HEK293 (cell line): ENCODE measurements at regions not wholly inside any gene's neighbourhood (a gene's known extent, or its start where the extent isn't known, plus 50 kb on each side); places are given as distances from the start of the nearest gene placed in this dataset.

Experiments used
- GLI4 ChIP-seq: fragments of 450-650 bp; formaldehyde crosslinking; IDR thresholded peaks from 2 replicates; pipeline ENCODE4 v1.5.1; 2016; ENCODE audit warnings: missing biosample characterization, missing genetic modification characterization
- HOXD13 ChIP-seq: sonication (generic); formaldehyde crosslinking; IDR thresholded peaks from 2 replicates; pipeline ENCODE4 v1.8.0; 2022; ENCODE audit warnings: missing genetic modification reagents, borderline replicate concordance
- SCRT2 ChIP-seq: fragments of 450-650 bp; formaldehyde crosslinking; IDR thresholded peaks from 2 replicates; pipeline ENCODE4 v1.5.1; 2016; ENCODE audit warnings: missing biosample characterization, missing genetic modification characterization
- ZNF311 ChIP-seq: fragments of 450-650 bp; formaldehyde crosslinking; IDR thresholded peaks from 2 replicates; pipeline ENCODE4 v1.5.1; 2017; ENCODE audit warnings: missing biosample characterization, missing genetic modification characterization, borderline replicate concordance
- ZNF501 ChIP-seq: fragments of 450-650 bp; formaldehyde crosslinking; IDR thresholded peaks from 2 replicates; pipeline ENCODE4 v1.5.1; 2016; ENCODE audit warnings: missing biosample characterization, missing genetic modification characterization
- ZNF530 ChIP-seq: fragments of 450-650 bp; formaldehyde crosslinking; IDR thresholded peaks from 2 replicates; pipeline ENCODE4 v1.5.1; 2016; ENCODE audit warnings: low read depth, missing biosample characterization, missing genetic modification characterization
- ZNF654 ChIP-seq: fragments of 450-650 bp; formaldehyde crosslinking; IDR thresholded peaks from 2 replicates; pipeline ENCODE4 v1.5.1; 2016; ENCODE audit warnings: low read depth, missing biosample characterization, missing genetic modification characterization
- TF ChIP-seq, protein P1 (sequence below): fragments of 450-650 bp; formaldehyde crosslinking; IDR thresholded peaks from 2 replicates; pipeline ENCODE4 v1.5.1; 2016; ENCODE audit warnings: missing biosample characterization, missing genetic modification characterization
- TF ChIP-seq, protein P2 (sequence below): fragments of 450-650 bp; formaldehyde crosslinking; IDR thresholded peaks from 2 replicates; pipeline ENCODE4 v1.5.1; 2016; ENCODE audit warnings: missing biosample characterization, missing genetic modification characterization
- TF ChIP-seq, protein P3 (sequence below): fragments of 450-650 bp; formaldehyde crosslinking; IDR thresholded peaks from 2 replicates; pipeline ENCODE4 v1.5.1; 2016; ENCODE audit warnings: missing biosample characterization, missing genetic modification characterization

DNA sequence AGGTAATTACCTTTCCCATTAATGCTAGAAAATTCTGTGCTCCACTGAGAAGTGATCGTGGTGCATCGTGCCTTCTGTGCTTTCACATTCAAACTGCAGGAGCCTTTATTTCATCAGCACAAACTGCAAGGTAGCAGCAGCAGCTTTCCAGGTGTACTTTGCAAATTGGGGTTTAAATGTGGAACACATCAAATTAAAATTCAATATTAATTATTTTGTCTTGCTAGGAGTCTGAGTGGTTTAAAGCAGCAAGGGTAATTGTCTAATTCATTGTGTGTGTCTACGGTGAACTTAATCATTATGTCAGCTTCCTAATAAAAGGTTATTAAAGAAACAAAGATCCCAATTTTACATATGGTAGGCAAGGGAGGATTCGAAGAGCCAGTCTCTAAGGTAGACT lies 180.8 kb upstream of the ATP5MC3 start:
- TF ChIP-seq, protein P1, sequence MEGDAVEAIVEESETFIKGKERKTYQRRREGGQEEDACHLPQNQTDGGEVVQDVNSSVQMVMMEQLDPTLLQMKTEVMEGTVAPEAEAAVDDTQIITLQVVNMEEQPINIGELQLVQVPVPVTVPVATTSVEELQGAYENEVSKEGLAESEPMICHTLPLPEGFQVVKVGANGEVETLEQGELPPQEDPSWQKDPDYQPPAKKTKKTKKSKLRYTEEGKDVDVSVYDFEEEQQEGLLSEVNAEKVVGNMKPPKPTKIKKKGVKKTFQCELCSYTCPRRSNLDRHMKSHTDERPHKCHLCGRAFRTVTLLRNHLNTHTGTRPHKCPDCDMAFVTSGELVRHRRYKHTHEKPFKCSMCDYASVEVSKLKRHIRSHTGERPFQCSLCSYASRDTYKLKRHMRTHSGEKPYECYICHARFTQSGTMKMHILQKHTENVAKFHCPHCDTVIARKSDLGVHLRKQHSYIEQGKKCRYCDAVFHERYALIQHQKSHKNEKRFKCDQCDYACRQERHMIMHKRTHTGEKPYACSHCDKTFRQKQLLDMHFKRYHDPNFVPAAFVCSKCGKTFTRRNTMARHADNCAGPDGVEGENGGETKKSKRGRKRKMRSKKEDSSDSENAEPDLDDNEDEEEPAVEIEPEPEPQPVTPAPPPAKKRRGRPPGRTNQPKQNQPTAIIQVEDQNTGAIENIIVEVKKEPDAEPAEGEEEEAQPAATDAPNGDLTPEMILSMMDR (tag by site-specific recombination), result no peak
- TF ChIP-seq, protein P2, sequence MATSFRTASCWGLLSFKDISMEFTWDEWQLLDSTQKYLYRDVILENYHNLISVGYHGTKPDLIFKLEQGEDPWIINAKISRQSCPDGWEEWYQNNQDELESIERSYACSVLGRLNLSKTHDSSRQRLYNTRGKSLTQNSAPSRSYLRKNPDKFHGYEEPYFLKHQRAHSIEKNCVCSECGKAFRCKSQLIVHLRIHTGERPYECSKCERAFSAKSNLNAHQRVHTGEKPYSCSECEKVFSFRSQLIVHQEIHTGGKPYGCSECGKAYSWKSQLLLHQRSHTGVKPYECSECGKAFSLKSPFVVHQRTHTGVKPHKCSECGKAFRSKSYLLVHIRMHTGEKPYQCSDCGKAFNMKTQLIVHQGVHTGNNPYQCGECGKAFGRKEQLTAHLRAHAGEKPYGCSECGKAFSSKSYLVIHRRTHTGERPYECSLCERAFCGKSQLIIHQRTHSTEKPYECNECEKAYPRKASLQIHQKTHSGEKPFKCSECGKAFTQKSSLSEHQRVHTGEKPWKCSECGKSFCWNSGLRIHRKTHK (tag by site-specific recombination), result no peak
- TF ChIP-seq ZNF530 (tag by site-specific recombination), result no peak
- no peak for TF ChIP-seq GLI4
- TF ChIP-seq ZNF501 (tag by site-specific recombination), result no peak
- TF ChIP-seq, protein P3, sequence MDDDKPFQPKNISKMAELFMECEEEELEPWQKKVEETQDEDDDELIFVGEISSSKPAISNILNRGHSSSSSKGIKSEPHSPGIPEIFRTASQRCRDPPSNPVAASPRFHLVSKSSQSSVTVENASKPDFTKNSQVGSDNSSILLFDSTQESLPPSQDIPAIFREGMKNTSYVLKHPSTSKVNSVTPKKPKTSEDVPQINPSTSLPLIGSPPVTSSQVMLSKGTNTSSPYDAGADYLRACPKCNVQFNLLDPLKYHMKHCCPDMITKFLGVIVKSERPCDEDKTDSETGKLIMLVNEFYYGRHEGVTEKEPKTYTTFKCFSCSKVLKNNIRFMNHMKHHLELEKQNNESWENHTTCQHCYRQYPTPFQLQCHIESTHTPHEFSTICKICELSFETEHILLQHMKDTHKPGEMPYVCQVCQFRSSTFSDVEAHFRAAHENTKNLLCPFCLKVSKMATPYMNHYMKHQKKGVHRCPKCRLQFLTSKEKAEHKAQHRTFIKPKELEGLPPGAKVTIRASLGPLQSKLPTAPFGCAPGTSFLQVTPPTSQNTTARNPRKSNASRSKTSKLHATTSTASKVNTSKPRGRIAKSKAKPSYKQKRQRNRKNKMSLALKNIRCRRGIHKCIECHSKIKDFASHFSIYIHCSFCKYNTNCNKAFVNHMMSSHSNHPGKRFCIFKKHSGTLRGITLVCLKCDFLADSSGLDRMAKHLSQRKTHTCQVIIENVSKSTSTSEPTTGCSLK (tag by site-specific recombination), result no peak
- TF ChIP-seq SCRT2 (tag by site-specific recombination), result no peak
- TF ChIP-seq ZNF311 (tag by site-specific recombination), result no peak
- no peak for TF ChIP-seq ZNF654 (tag by site-specific recombination)
- TF ChIP-seq HOXD13 (CRISPR knock-in tag), result no peak
